ENCODE measurements at regions not wholly inside any gene's neighbourhood (a gene's known extent, or its start where the extent isn't known, plus 50 kb on each side); places are given as distances from the start of the nearest gene placed in this dataset.

- peaks cover 0 to 2% of the 10 kb centered on the region in 2 experiments for H3K36me3 ChIP-seq (ENCODE audit: control insufficient read depth in 2 of 2, extremely low read depth in 1 of 2, insufficient read depth in 2 of 2, low read length in 2 of 2)
- TF ChIP-seq CTCF (optimal IDR thresholded peaks at IDR 0.05 in 1 of 3, IDR thresholded peaks at IDR 0.05 in 1 of 3, conservative IDR thresholded peaks at IDR 0.05 in 1 of 3; ENCODE audit: extremely low read depth in 1 of 3, insufficient read depth in 2 of 3, low read length in 3 of 3) (no peak), EZH2 (IDR thresholded peaks at IDR 0.05; ENCODE audit: low read length) (no peak)
- H4K20me1 ChIP-seq (ENCODE audit: control insufficient read depth, extremely low read depth, insufficient read depth, low read length): peaks cover 2% of the 10 kb centered on the region
- no peak overlapping the region for H2AFZ ChIP-seq (ENCODE audit: control insufficient read depth, low read length)
- peak overlapping the region; percentile 99 for H3K9ac ChIP-seq (ENCODE audit: control insufficient read depth, extremely low read depth, insufficient read depth, low read length)
- H3K4me3 ChIP-seq (ENCODE audit: control insufficient read depth in 2 of 3, extremely low read depth in 1 of 3, insufficient read depth in 2 of 3, low read depth in 1 of 3, low read length in 3 of 3): peak overlapping the region; percentile 82 to 97 (median 94)
- peaks cover 61% of the 10 kb centered on the region for H3K4me1 ChIP-seq (ENCODE audit: control insufficient read depth, extremely low read depth, insufficient read depth, low read length)
- dilution Hi-C loops (cut with MboI; ENCODE audit: extremely low pct_ligation_motif_present, low sequenced_read_pairs): no loop called here
- peak overlapping the region; percentile 100 for H3K27ac ChIP-seq (ENCODE audit: control insufficient read depth, insufficient read depth, low read length)
- no peaks in the 10 kb centered on the region for H3K9me1 ChIP-seq (ENCODE audit: control insufficient read depth, extremely low read depth, insufficient read depth, low read length)
- no peaks in the 10 kb centered on the region for H3K9me3 ChIP-seq (ENCODE audit: control insufficient read depth, low read depth, low read length)
- DNase-seq (ENCODE audit: low read depth, low spot score) (no peak), FAIRE-seq (no peak)
- no peaks in the 10 kb centered on the region for H3K27me3 ChIP-seq (ENCODE audit: control insufficient read depth, extremely low read depth, insufficient read depth, low read length)
- H3K79me2 ChIP-seq (ENCODE audit: control insufficient read depth, insufficient read depth, low read length): peaks cover 69% of the 10 kb centered on the region
- peak overlapping the region; percentile 89 for H3K4me2 ChIP-seq (ENCODE audit: control insufficient read depth, extremely low read depth, insufficient read depth, low read depth, low read length)
Observed at GRCh38 chr1:39105841-39106765, 80.0 kb downstream of the NDUFS5 start.

- peaks cover 2% of the 10 kb centered on the region for H4K20me1 ChIP-seq (ENCODE audit: control insufficient read depth, extremely low read depth, insufficient read depth, low read length)
- TF ChIP-seq CTCF (optimal IDR thresholded peaks at IDR 0.05 in 1 of 3, IDR thresholded peaks at IDR 0.05 in 1 of 3, conservative IDR thresholded peaks at IDR 0.05 in 1 of 3; ENCODE audit: extremely low read depth in 1 of 3, insufficient read depth in 2 of 3, low read length in 3 of 3): peak in 1 of 3 experiments; percentile 5
- no peak for TF ChIP-seq EZH2 (IDR thresholded peaks at IDR 0.05; ENCODE audit: low read length)
- no peaks in the 10 kb centered on the region for H3K9me3 ChIP-seq (ENCODE audit: control insufficient read depth, low read depth, low read length)
- H3K9me1 ChIP-seq (ENCODE audit: control insufficient read depth, extremely low read depth, insufficient read depth, low read length): no peaks in the 10 kb centered on the region
- FAIRE-seq: peak; percentile 34
- DNase-seq (ENCODE audit: low read depth, low spot score): no peak
- peaks cover 74% of the 10 kb centered on the region for H3K79me2 ChIP-seq (ENCODE audit: control insufficient read depth, insufficient read depth, low read length)
- H3K4me3 ChIP-seq (ENCODE audit: control insufficient read depth in 2 of 3, extremely low read depth in 1 of 3, insufficient read depth in 2 of 3, low read depth in 1 of 3, low read length in 3 of 3): peak overlapping the region; percentile 82 to 97 (median 94)
- peak overlapping the region; percentile 89 for H3K4me2 ChIP-seq (ENCODE audit: control insufficient read depth, extremely low read depth, insufficient read depth, low read depth, low read length)
- peak overlapping the region; percentile 100 for H3K27ac ChIP-seq (ENCODE audit: control insufficient read depth, insufficient read depth, low read length)
- no peaks in the 10 kb centered on the region for H3K27me3 ChIP-seq (ENCODE audit: control insufficient read depth, extremely low read depth, insufficient read depth, low read length)
- peaks cover 65% of the 10 kb centered on the region for H3K4me1 ChIP-seq (ENCODE audit: control insufficient read depth, extremely low read depth, insufficient read depth, low read length)
- peak overlapping the region; percentile 99 for H3K9ac ChIP-seq (ENCODE audit: control insufficient read depth, extremely low read depth, insufficient read depth, low read length)
- H3K36me3 ChIP-seq (ENCODE audit: control insufficient read depth in 2 of 2, extremely low read depth in 1 of 2, insufficient read depth in 2 of 2, low read length in 2 of 2): peaks cover 0 to 2% of the 10 kb centered on the region in 2 experiments
- H2AFZ ChIP-seq (ENCODE audit: control insufficient read depth, low read length): no peak overlapping the region
- dilution Hi-C loops (cut with MboI; ENCODE audit: extremely low pct_ligation_motif_present, low sequenced_read_pairs): no loop called here
Observed at GRCh38 chr1:39106801-39107327, 80.7 kb downstream of the NDUFS5 start.
